HG03159 (cell line): ENCODE measurements at regions not wholly inside any gene's neighbourhood (a gene's known extent, or its start where the extent isn't known, plus 50 kb on each side); places are given as distances from the start of the nearest gene placed in this dataset.
"Not testable (repeated sequence)": the region's sequence is repeated elsewhere in the genome, so short reads cannot be mapped to it uniquely, and the experiment has no call there.

Source experiments
- ATAC-seq: cut with Tn5 transposase; IDR thresholded peaks from one replicate; pipeline ENCODE4 v1.9.1; 2021; ENCODE audit warnings: mild to moderate bottlenecking, moderate library complexity; ENCODE audit not compliant: unreplicated experiment

DNA sequence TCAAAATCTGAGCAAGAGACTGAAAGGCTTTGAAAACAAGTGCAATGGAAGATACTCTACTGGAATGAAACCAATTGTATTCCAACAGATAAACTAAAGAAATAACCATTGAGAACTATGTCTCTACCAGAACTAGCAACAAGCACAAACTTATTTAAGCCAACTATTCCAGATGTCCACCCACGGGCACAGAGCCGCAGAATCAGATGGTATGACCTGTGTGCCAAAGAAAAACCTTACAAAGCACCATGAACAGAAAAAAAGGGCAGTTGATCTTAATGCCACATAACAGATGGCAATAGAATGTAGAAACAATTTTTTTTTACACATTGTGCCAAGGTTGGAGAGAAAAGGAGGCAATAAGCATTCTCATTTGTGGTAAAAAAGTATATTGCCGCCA, 269.3 kb upstream of the ADGRL3 start:
- ATAC-seq, result no peak

DNA sequence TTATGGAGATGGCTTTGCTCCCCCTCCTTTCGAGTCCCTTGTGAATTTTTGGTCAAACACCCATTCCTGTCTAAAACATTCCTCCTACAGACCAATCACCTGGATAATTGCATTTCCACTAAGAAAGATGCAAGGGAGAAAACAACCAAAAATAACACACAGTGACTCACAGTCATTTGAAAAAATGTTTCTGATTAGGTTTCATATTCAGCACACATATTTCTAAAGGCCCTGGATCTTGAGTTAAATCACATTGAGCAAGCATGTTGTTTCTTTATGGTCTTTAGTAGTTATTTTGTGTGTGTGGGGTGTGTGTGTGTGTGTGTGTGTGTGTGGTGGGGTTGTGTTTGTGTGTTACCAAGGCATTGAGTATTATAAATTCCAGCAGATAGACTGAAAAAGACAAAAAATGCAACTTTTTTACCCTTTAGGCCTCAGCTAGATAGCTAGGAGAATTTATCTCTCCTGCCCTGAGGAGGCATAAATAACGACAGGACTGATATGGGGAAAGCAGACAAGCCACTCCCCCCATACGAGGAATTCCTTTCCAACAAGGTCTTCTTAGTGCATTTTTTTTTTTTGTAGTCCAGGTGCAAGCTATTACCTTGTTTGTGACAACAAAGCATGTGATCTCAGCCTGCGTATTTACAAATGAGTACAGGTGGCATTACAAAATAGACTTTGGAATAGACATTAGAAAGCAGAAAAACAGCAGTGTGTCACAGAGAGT, 265.4 kb upstream of the ADGRL3 start:
- no peak for ATAC-seq

DNA sequence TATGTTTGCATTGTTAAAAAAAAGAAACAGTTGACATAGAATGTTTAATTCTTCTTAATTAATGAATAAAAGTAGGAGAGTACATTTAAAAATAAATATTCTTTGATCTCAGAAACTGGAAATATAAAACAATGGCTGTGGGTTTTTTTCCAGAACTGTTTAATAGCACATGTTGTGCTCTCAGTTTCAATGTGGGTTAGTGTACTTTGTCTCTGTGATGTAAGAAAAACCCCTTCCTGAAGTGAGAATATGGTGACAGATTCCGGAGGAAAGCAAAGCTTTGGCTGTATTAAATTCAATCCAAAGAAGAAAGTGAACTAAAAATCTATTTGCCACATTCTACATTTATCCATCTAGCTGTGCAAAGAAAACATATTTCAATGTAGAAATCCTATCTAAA, 261.9 kb upstream of the ADGRL3 start:
- ATAC-seq, result no peak

DNA sequence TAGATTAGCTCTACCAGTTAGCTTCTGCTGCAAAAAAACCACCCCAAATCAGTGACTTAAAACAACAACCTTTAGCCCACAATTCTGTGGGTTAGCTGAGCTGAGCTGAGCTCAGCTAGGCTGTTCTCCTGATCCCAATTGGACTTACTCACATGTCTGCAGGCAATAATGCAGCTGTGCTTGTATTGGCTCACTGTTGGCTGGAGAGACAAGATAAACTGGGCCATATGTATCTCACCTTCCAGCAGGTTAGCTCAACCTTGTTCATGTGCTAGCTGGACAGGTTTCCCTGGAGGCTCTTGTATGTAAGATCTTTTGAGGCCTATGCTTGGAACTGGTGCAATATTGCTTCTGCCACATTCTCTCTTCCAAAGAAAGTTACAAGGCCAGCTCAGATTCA, 261.5 kb upstream of the ADGRL3 start:
- no peak for ATAC-seq

DNA sequence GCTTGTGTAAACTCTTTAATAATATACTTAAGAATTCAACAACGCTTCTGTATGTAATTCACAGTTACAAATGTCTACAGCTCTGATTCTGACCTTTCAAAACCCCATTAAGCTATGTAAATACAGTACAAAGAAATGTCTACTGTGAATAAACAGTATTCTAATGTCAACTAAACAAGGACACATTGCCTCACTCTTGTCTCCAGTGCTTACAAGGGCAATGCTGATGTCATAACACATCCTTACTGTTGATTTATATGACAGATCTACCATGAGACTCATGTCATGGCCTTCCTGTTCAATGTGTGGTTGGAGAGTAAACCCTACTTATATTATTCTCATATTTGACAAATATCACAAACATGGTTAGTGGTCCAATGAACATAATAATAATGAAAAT, 256.1 kb upstream of the ADGRL3 start:
- ATAC-seq, result no peak

DNA sequence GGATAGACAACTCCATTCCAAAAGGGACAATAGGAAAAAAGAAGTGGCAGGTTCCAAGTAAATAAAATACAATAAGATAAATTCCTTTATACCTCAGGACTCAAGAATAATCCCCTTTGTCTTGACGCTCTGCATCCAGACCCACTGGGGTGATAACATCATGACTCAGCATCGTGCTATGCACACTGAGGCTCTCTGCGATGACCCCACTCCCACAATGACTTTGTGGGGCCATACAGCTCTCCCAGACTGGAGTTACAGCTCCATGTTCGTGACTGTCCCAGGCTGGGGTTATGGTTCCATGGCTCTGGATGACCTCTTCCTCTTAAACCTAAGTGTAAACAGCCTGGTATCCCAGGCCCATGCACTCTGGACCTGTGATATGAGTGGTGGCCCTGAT, 254.5 kb upstream of the ADGRL3 start:
- no peak for ATAC-seq

DNA sequence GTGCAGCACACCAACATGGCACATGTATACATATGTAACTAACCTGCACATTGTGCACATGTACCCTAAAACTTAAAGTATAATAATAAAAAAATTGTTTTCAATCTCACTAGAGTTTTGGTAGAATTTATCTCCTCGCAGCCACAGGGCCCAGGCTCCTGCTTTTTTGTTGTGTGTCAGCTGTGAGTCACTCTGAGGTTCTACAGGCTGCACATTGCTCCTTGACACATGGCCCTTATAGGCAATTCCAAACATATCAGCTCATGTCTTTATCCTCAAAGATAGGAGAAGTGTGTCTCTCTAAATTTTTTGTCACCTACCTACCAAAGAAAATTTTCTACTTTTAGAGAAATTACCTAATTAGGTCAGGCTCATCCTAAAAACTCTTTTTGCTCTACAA, 252.1 kb upstream of the ADGRL3 start:
- ATAC-seq, result no peak

DNA sequence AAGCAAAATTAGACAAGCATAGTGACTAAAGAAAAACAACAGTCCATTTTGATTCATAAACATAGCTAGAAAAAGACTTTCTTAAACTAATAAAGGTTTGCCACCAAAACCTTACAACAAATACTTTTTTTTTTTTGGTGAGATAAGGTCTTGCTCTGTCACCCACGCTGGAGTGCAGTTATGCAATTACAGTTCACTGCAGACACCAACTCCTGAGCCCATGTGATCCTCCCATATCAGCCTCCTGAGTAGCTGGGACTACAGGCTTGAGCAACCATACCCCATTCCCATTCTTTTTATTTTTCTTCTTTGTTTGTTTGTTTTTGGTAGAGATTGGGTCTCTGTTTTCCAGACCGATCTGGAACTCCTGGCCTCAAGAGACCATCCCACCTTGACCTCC, 247.2 kb upstream of the ADGRL3 start:
- no peak for ATAC-seq

DNA sequence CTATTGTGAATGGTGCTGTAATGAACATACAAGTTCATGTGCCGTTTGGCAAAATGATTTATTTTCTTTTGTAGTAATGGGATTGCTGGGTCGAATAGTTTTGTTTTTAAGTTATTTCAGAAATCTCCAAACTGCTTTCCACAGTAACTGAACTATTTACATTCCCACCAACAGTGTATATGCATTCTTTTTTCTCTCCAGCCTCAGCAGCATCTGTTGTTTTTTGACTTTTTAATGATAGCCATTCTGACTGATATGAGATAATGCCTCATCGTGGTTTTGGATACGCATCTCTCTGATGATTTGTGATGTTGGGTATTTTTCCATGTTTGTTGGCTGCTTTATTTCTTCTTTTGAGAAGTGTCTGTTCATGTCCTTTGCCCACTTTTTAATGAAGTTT, 246.3 kb upstream of the ADGRL3 start:
- no peak for ATAC-seq

DNA sequence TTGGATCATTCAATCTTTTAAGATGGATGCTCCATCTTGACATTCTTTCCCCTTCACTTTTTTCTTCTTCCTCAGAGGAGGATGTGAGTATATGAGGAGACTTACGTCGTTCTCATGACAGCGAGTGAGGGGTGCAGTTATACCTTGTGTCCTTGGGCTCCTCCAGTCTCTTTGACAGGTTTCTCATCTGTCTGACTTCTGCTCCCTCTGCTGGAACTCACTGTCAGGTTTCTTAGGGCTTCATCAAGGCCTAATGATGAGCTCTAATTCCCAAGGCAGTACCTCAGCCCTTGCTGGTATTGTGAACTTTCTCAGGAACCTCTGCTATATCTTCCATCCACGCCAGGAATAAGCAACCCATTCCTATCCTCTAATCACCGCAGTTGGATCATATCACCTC, 237.8 kb upstream of the ADGRL3 start:
- no peak for ATAC-seq

DNA sequence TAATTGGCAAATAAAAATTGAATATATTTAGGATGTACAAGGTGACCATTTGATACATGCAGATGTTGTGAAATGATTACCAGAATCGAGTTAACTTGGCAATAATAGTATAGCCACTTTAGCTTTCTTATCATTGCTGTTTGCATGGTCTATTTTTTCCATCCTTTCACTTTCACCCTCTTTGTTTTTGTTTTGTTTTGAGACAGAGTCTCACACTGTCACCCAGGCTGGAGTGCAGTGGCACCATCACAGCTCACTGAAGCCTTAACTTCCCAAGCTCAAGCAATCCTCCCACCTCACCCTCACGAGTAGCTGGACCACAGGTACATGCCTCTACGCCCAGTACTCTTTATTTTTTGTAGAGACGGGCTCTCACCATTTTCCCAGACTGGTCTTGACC, 218.6 kb upstream of the ADGRL3 start:
- ATAC-seq, result no peak

DNA sequence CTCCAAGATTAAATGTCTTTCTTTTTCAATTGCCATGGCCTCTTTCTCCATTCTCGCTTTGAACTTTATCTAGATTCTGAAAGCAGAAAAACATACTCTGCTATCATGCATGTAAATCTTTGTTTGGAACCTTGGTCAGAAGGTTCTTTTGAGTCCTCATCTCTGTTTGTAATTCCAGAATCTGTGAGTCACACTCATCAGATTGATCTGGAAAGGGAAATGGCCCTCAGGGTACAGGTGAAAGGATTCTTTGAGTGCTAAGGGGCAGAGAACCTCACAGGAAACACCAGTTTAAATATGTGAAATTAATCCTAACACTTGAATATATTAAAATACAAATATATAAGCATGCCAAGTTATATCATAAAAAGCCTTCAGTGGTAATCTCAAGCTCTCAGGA, 211.0 kb upstream of the ADGRL3 start:
- no peak for ATAC-seq

DNA sequence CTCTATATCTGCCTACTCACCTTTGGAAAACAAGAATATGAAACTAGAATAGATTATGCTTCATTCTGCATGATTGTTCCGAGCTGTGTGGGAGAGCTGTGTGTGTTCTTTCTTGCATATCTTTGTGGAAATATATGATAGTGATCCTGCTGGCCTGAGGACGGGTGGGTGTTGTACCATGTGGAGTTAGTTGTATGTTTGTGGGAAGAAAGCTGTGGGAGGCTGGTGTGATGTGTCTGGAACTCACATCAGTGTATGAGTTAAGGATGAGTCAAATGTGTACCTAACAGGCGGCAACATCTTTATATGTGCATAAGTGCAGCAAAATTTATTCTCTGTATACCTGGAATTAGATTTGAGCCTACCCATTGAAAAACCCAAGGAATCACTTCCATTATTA, 208.1 kb upstream of the ADGRL3 start:
- ATAC-seq, result no peak

DNA sequence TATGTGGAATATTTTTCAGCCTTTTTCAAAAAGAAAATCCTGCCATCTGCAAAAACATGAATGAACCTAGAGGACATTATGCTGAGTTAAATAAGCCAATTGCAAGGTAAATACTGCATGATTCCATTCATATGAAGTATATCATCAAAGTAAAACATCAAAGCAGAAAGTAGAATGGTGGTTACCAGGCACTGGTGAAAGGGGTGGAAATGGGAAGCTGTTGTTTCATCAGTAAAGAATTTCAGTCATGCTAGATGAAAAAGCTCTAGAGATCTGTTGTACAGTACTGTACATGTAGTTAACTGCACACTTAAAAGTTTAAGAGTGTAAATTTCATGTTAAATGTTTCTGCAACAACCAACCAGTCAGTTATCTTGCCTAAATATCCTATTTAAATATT, 196.8 kb upstream of the ADGRL3 start:
- no peak for ATAC-seq

DNA sequence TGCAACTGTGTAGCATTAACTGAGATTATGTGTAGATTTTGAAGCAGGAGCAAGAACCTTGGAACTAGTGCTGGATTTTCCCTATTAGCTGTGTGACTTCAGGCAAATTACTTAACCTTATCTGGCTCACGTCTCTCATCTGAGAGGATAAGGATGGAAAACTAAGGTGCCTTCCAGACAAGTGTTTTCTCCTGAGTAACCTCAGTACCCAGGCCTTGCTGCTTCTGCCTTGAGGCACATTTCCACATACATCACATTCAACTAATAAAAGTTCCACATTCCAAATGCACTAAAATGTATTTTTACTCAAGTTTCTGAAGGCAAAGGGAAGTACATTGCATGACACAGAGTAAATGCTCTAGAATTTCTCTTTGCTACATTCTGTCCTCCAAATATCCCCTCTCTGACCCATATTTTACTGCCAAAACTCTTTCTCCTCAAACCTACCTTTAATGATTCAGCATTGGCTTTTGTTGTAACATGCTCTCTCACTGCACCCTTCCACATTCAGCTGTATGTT, 195.4 kb upstream of the ADGRL3 start:
- no peak for ATAC-seq

DNA sequence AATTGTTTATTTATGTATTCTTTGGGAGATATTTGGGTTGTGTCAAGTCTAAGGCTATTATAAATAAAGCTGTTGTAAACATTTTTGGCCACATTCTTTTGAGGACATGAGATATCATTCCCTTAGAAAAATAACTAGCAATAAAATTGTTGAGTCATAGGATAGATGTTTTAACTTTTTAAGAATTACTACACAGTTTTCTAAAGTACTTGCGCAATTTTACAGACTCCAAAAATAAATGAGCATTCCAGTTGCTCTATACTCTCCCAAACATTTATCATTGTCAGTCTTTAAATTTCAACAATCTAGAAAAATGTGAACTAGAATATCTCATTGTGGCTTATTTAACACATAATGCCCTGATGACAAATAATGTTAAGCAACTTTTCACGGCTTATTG, 189.1 kb upstream of the ADGRL3 start:
- no peak for ATAC-seq

DNA sequence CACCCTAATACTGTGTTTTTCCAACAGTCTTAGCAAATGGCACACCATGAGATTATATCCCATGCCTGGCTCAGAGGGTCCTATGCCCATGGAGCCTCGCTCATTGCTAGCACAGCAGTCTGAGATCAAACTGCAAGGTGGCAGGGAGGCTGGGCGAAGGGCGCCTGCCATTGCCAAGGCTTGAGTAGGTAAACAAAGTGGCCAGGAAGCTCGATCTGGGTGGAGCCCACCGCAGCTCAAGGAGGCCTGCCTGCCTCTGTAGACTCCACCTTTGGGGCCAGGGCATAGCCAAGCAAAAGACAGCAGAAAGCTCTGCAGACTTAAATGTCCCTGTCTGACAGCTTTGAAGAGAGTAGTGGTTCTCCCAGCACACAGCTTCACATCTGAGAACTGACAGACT, 188.2 kb upstream of the ADGRL3 start:
- not testable (repeated sequence) for ATAC-seq

DNA sequence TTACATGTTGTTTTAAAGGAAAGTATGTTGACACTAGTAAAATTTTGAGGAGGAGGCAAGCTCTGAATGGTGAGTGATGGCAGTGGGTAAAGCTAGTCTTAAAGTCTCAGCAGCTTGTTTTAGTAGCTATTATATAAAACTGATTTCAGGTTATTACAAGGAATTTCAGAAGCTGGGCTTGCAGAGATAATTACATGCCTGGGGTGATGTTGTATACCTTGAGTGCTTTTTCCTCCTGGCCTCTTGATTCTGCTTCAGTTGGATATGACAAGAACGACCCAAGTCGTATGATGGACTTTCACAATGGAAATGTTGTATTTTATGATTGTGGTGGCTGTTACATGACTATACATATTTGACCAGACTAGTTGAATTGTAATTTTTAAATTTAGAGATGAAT, 175.5 kb upstream of the ADGRL3 start:
- no peak for ATAC-seq

DNA sequence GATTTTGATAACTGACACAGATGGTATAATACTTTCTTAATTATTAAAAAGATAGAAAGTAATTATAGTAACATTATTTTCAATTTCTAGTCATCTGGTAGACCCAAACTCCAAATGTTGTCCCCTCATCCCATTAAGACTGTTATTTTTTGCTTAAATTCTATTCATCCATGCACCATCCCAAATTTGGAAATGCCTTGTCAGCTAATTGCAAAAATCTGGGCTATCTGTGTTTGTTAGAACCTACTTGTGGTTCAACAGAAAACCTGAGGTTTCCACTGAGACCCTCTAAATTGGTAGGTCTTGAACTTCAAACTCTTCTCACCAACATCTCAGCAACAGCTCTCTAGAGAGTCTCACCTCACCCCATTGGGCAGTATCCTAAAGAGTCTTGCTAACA, 172.2 kb upstream of the ADGRL3 start:
- ATAC-seq, result no peak

DNA sequence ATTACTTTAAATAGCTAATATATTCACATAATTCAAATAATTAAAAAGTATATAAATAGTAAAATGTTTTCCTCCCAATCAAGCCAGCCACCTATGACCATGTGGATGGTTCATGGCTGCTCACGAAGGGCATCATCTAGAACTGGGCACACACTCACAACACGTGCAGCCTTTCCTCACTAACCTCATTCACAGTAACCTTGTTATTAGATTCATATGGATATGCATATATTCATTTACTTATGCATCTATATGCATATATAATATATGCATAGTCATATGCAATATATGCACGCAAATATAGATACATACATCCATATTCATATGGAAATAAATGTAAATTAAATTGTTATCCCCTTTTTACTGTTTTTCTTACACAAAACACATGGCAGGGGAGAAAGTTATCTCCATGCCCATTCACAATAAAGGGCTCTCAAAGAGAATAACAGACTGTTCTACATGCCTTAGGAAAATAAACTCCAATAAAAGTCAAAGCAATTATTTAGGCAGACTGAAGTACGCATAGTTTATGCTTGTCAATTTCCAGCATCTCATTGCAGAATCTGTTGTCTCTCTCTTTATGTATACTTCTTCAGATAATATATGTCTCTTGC, 163.9 kb upstream of the ADGRL3 start:
- no peak for ATAC-seq

DNA sequence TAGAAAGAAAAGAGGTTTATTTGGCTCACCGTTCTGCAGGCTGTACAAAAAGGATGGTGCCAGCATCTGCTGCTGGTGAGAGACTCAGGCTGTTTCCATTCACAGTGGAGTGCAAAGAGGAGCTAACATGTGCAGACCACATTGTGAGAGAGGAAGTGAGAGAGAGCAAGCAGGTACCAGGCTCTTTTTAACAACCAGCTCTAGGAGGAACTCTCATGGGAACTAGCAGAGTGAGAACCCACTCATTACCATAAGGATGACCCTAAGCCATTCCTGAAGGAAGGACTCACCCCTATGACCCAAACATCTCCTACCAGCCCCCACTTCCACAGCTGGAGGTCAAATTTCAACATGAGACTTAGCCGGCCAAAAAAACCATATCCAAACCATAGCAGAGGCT, 158.6 kb upstream of the ADGRL3 start:
- no peak for ATAC-seq

DNA sequence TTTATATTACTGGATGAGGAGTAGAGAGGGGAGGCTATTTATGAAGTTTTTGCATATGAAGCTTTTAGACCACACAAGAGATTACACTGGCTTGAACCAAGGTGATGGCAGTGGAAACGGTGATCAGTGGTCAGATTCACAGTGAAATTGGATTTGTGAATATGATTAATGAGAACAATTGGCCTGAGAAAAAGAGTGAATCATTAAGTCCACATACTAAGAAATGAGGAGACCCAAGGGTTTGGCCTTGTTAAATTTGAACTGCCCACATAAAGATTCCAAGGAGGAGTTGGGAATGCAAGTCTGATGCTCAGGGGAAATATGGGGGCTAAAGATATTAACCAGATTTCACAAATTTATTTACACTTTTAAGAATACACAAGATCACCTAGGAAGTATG, 155.3 kb upstream of the ADGRL3 start:
- ATAC-seq, result no peak

DNA sequence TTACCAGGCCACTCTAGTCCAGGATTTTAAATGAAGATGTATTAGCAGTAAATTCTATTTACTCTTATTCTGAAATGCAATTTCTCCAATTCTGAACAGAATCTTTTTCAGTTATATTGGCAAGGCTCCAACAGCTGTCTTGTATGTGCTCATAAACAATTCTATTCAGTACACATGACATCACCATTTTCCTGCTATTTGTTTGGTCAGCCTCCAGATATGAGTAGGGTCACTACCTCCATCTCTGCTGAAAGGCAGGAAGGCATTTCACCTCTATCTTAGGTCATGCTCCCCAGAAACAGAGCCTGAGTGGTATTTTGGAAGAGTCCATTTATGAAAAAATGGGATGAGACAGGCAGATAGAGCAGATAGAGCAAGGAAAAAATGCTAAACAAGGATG, 151.1 kb upstream of the ADGRL3 start:
- ATAC-seq, result no peak
